GM23338 (cell line): ENCODE measurements at regions not wholly inside any gene's neighbourhood (a gene's known extent, or its start where the extent isn't known, plus 50 kb on each side); places are given as distances from the start of the nearest gene placed in this dataset.

Source experiments
- EZH2 ChIP-seq: fragments of 200-600 bp; sonication (generic); IDR thresholded peaks from one replicate; pipeline ENCODE4 v1.8.0; 2017; ENCODE audit warnings: antibody characterized with exemption, mild to moderate bottlenecking, low read depth; ENCODE audit not compliant: unreplicated experiment
- EZH2phosphoT487 ChIP-seq: fragments of 200-600 bp; sonication (generic); IDR thresholded peaks from one replicate; pipeline ENCODE4 v1.8.1; 2018; ENCODE audit warnings: antibody characterized with exemption; ENCODE audit not compliant: unreplicated experiment
- POLR2AphosphoS5 ChIP-seq: IDR thresholded peaks from 2 replicates; pipeline ENCODE4 v1.6.1; 2016; ENCODE audit warnings: antibody characterized with exemption, low read depth
- STAT1 ChIP-seq: IDR thresholded peaks from one replicate; pipeline ENCODE4 v1.6.1; 2016; ENCODE audit warnings: antibody characterized with exemption; ENCODE audit not compliant: unreplicated experiment
- ZNF331 ChIP-seq: fragments of 250-450 bp; sonication (Bioruptor Pico); IDR thresholded peaks from 2 replicates; pipeline ENCODE4 v1.5.0; 2020; ENCODE audit warnings: low read depth, mild to moderate bottlenecking, moderate library complexity
- TF ChIP-seq, protein P1 (sequence below), 2 experiments: fragments of 200-600 bp in 1 of 2; sonication (generic) in 1 of 2; conservative IDR thresholded peaks; 2 replicates each; pipeline versions ENCODE4 v1.5.1 to v1.6.1; 2016 to 2017; ENCODE audit warnings: antibody characterized with exemption in 2 of 2, low read depth in 2 of 2, mild to moderate bottlenecking in 2 of 2, moderate library complexity in 1 of 2
- TF ChIP-seq, protein P2 (sequence below): IDR thresholded peaks from one replicate; pipeline ENCODE4 v1.6.1; 2018; ENCODE audit warnings: antibody characterized with exemption; ENCODE audit not compliant: unreplicated experiment
- TF ChIP-seq, protein P3 (sequence below): IDR thresholded peaks from 2 replicates; pipeline ENCODE4 v1.6.1; 2016; ENCODE audit warnings: antibody characterized with exemption

DNA sequence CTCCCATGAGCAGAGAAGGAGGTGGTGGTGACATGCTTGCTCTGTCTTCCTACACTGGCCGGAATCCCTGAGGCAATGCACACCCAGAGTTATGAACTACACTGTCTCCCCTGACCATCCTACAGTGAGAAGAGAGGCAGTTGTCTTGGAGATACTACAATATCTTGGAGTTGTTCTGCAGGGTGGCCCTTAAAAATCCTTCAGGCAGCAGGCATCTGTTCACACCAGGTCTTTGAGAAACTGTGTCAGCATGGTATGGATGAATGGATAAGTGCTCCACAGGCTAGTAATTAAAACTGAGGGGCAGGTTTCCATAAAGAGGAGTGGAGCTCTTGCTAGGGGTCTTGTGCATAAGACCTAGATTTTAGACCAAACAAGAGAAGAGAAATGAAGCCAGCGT, 223.7 kb upstream of the COPS8 start:
- TF ChIP-seq, protein P1, sequence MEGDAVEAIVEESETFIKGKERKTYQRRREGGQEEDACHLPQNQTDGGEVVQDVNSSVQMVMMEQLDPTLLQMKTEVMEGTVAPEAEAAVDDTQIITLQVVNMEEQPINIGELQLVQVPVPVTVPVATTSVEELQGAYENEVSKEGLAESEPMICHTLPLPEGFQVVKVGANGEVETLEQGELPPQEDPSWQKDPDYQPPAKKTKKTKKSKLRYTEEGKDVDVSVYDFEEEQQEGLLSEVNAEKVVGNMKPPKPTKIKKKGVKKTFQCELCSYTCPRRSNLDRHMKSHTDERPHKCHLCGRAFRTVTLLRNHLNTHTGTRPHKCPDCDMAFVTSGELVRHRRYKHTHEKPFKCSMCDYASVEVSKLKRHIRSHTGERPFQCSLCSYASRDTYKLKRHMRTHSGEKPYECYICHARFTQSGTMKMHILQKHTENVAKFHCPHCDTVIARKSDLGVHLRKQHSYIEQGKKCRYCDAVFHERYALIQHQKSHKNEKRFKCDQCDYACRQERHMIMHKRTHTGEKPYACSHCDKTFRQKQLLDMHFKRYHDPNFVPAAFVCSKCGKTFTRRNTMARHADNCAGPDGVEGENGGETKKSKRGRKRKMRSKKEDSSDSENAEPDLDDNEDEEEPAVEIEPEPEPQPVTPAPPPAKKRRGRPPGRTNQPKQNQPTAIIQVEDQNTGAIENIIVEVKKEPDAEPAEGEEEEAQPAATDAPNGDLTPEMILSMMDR (conservative IDR thresholded peaks at IDR 0.05; ENCODE audit: low read depth in 2 of 2) = no peak
- TF ChIP-seq POLR2AphosphoS5 (no peak), EZH2phosphoT487 (no peak), STAT1 (no peak), EZH2 (no peak), ZNF331 (no peak)
- TF ChIP-seq, protein P2, sequence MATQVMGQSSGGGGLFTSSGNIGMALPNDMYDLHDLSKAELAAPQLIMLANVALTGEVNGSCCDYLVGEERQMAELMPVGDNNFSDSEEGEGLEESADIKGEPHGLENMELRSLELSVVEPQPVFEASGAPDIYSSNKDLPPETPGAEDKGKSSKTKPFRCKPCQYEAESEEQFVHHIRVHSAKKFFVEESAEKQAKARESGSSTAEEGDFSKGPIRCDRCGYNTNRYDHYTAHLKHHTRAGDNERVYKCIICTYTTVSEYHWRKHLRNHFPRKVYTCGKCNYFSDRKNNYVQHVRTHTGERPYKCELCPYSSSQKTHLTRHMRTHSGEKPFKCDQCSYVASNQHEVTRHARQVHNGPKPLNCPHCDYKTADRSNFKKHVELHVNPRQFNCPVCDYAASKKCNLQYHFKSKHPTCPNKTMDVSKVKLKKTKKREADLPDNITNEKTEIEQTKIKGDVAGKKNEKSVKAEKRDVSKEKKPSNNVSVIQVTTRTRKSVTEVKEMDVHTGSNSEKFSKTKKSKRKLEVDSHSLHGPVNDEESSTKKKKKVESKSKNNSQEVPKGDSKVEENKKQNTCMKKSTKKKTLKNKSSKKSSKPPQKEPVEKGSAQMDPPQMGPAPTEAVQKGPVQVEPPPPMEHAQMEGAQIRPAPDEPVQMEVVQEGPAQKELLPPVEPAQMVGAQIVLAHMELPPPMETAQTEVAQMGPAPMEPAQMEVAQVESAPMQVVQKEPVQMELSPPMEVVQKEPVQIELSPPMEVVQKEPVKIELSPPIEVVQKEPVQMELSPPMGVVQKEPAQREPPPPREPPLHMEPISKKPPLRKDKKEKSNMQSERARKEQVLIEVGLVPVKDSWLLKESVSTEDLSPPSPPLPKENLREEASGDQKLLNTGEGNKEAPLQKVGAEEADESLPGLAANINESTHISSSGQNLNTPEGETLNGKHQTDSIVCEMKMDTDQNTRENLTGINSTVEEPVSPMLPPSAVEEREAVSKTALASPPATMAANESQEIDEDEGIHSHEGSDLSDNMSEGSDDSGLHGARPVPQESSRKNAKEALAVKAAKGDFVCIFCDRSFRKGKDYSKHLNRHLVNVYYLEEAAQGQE = no peak
- TF ChIP-seq, protein P3, sequence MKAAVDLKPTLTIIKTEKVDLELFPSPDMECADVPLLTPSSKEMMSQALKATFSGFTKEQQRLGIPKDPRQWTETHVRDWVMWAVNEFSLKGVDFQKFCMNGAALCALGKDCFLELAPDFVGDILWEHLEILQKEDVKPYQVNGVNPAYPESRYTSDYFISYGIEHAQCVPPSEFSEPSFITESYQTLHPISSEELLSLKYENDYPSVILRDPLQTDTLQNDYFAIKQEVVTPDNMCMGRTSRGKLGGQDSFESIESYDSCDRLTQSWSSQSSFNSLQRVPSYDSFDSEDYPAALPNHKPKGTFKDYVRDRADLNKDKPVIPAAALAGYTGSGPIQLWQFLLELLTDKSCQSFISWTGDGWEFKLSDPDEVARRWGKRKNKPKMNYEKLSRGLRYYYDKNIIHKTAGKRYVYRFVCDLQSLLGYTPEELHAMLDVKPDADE = no peak
